Cortex of kidney (tissue), 1 donor: ENCODE measurements at regions not wholly inside any gene's neighbourhood (a gene's known extent, or its start where the extent isn't known, plus 50 kb on each side); places are given as distances from the start of the nearest gene placed in this dataset.

ENCODE experiments used
- DNase-seq: peaks from one replicate; lab custom pipeline; 2025; lab: John Stamatoyannopoulos, UW

GRCh38 chr14:98612434-98613200 is 659.4 kb downstream of the BCL11B start:
- no peak for DNase-seq

- no peak for DNase-seq
Measured at GRCh38 chr14:98614741-98615140, 657.3 kb downstream of the BCL11B start.

GRCh38 chr14:98622208-98623051 is 649.6 kb downstream of the BCL11B start:
- DNase-seq = no peak

- no peak for DNase-seq
Measured at GRCh38 chr14:98623788-98624415, 648.1 kb downstream of the BCL11B start.

DNA sequence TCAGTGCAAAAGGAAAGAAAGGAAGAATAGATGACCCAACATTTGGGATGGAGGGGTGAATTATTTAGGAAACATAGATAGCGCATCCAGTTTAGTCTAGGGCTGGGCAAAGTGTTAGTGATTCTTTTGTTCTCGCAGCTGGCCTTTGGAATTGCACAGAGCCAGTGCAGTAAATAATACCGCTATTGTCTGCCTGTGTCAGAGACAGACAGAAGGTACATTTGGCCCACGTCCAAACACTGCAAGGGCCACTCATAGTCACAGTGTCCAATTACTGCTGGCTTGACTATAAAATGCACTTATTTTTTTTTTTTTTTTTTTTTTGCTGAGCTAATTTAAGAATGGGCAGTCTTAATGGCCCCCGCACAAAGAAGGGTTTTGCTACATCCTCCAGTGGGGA is 638.6 kb downstream of the BCL11B start:
- no peak for DNase-seq

DNA sequence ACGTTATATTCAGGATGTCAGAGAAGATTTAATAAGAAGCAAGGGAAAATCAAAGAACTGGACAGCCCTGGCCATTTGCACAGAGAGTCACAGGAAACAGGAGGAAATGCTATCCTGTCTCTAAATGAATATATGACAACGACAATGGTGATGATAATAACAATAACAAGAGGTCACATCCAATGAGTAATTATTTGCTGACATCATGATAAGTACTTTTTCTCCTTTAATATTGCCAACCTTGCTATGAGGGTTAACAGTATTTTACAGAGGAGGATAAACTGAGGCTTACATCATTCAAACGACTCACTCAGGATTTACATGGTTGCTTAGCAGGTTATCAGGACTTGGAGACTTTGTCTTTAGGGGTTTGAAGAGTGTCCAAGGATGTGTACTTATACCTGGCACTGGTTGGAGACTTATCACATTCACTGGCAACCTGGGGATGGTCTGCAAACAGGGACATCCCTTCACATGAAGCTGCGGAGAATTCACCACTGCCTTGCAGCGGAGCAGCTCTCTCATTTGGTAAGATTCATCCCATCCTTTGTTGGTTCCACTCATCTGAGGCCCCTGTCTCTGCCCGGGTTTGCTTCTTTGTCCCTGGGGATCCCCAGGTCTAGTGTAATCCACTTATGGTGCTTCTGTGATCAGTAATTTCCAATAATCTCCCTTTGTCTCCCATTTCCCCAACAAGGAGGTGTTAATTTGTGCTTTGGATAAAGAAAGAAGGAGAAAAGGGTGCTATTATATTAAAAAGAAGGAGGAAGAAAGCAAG is 637.8 kb downstream of the BCL11B start:
- DNase-seq = no peak

- no peak for DNase-seq
Measured at GRCh38 chr14:98638366-98638765, 633.6 kb downstream of the BCL11B start.

GRCh38 chr14:98647754-98648153 is 624.2 kb downstream of the BCL11B start:
- no peak for DNase-seq

- DNase-seq = no peak
Measured at GRCh38 chr14:98651037-98651436, 621.0 kb downstream of the BCL11B start.

- no peak for DNase-seq
Measured at GRCh38 chr14:98665007-98665406, 607.0 kb downstream of the BCL11B start.

DNA sequence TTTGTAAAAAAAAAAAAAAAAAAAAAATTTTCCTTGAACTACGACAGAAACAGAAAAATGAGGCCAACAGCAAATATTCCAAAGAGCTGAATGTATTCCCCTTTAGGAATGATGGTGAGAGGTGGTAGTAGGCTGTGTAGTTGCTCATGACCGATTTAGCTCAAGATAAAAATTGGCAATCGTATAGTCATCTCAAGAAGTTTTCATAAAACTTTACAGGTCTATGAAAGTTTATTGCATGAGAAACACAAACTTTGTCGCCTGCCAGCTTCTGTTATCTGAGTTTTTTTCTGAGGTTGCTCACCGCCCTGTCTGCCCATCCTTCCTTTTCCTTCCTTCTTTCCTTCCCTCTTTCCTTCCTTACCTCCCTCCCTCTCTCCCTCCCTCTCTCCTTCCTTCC is 605.5 kb downstream of the BCL11B start:
- no peak for DNase-seq

GRCh38 chr14:98682033-98682432 is 590.0 kb downstream of the BCL11B start:
- DNase-seq = no peak

DNA sequence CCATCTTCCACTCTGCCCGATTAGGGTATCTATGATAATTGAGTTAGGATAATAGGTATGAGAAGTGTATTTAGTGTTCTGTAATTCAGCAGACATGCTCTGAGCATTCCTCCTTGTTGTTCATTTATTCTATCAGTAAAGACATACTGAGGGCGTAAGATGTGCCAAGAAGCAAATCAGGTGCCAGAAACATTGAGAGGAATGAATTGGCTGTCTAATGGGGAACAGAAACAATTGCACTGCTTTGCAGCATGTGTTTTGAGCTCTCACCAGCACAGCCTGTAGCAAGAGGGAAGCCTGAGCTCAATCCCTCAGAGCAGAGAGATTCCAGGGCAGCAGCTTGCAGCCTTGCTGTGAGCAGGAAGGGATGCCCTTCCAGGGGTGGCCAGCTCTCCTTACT is 589.3 kb downstream of the BCL11B start:
- DNase-seq = no peak

- DNase-seq = no peak
Measured at GRCh38 chr14:98684468-98684867, 587.5 kb downstream of the BCL11B start.

DNA sequence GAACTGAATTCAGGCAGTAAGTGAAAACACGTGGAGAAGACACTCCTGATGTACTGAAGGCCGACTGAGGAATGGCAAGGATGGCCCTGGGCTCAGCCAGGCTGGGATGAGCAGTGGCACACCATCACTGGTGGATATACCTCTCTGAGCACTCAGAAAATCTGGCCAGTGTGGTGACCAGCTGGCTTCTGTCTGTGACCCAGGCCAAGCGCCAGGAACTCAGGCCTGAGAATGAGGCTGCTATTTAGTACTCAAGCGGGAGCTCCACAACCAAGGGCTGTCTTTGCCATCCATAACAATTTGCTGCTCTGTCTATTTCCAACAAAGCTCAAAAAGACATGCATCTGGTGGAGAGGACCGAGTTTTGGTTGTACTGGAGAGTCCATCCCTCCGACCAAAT is 586.3 kb downstream of the BCL11B start:
- no peak for DNase-seq

- DNase-seq = no peak
Measured at GRCh38 chr14:98688446-98688845, 583.6 kb downstream of the BCL11B start.

DNA sequence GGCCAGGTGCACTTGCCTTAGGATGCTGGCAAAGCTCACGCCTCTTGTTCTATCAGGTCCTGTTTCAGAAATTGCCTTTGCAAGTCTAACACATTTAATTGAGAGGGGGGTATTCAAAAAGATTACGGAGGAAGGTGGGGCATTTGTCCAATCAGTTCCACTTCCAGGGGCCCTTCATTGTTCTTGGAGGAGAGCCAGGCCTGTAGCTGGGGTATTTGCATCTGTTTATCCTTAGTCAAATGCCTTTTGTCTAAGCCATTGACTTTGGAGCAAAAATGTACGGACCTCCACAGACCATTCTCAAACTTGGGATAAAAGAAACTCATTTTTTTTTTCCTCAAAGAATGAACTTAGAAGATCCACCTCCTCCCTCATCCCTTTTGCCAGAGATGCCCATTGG is 582.0 kb downstream of the BCL11B start:
- DNase-seq = no peak

DNA sequence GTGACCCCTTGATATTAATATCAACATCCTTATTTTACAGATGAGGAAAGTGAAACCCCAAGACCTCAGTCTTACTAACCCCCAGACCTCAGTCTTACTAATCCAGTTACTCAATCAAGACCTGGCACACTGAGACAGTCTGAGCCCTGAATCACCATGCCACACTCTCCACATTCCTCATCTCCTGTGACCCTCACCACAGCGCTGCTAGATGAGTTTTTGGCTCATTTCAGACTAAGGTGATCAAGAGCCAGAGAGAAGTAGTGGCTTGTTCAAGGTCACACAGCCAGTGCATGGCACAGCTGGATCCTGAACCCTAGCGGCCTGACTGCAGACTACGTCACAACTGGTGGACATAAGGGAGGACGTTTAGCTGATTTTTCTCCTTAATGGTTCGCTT is 579.2 kb downstream of the BCL11B start:
- DNase-seq = no peak

GRCh38 chr14:98694541-98694940 is 577.5 kb downstream of the BCL11B start:
- no peak for DNase-seq

- DNase-seq = no peak
Measured at GRCh38 chr14:98695809-98696208, 576.2 kb downstream of the BCL11B start.

GRCh38 chr14:98698341-98698740 is 573.7 kb downstream of the BCL11B start:
- no peak for DNase-seq

- DNase-seq = no peak
Measured at GRCh38 chr14:98700748-98701147, 571.2 kb downstream of the BCL11B start.
